ENCODE measurements at regions not wholly inside any gene's neighbourhood (a gene's known extent, or its start where the extent isn't known, plus 50 kb on each side); places are given as distances from the start of the nearest gene placed in this dataset.

- TF ChIP-seq, protein P1, sequence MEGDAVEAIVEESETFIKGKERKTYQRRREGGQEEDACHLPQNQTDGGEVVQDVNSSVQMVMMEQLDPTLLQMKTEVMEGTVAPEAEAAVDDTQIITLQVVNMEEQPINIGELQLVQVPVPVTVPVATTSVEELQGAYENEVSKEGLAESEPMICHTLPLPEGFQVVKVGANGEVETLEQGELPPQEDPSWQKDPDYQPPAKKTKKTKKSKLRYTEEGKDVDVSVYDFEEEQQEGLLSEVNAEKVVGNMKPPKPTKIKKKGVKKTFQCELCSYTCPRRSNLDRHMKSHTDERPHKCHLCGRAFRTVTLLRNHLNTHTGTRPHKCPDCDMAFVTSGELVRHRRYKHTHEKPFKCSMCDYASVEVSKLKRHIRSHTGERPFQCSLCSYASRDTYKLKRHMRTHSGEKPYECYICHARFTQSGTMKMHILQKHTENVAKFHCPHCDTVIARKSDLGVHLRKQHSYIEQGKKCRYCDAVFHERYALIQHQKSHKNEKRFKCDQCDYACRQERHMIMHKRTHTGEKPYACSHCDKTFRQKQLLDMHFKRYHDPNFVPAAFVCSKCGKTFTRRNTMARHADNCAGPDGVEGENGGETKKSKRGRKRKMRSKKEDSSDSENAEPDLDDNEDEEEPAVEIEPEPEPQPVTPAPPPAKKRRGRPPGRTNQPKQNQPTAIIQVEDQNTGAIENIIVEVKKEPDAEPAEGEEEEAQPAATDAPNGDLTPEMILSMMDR (IDR thresholded peaks at IDR 0.05) = no peak
- no peak for TF ChIP-seq POLR2AphosphoS5 (IDR thresholded peaks at IDR 0.05)
- no peak for TF ChIP-seq POLR2A (IDR thresholded peaks at IDR 0.05)
Measured at GRCh38 chr10:123580426-123580825, 85.7 kb upstream of the GPR26 start.
